Fibroblast of the aortic adventitia (primary cell): ENCODE measurements at regions not wholly inside any gene's neighbourhood (a gene's known extent, or its start where the extent isn't known, plus 50 kb on each side); places are given as distances from the start of the nearest gene placed in this dataset.

Experiments used
- DNase-seq: peaks from one replicate; pipeline ENCODE4 v3.0.0-alpha.2; 2010; ENCODE audit warnings: low read depth
- H3K4me3 ChIP-seq: 2 replicates; pipeline ENCODE4 v1.5.1; 2011; ENCODE audit warnings: low read depth, mild to moderate bottlenecking, control low read depth, low read length, moderate library complexity
- CTCF ChIP-seq: IDR thresholded peaks from 2 replicates; pipeline ENCODE4 v1.5.1; 2011; ENCODE audit warnings: mild to moderate bottlenecking, low read length, control low read depth, inconsistent platforms; ENCODE audit not compliant: insufficient read depth

- TF ChIP-seq CTCF, result no peak
- no peak overlapping the region for H3K4me3 ChIP-seq
- no peak for DNase-seq
Observed at GRCh38 chr3:26068890-26069289, 279.0 kb downstream of the OXSM start.

GRCh38 chr3:26070854-26071253 is 281.0 kb downstream of the OXSM start:
- no peak overlapping the region for H3K4me3 ChIP-seq
- TF ChIP-seq CTCF, result no peak
- no peak for DNase-seq

- no peak for TF ChIP-seq CTCF
- no peak overlapping the region for H3K4me3 ChIP-seq
- no peak for DNase-seq
Observed at GRCh38 chr3:26074080-26074479, 284.2 kb downstream of the OXSM start.

GRCh38 chr3:26078539-26078938 is 288.6 kb downstream of the OXSM start:
- TF ChIP-seq CTCF, result no peak
- no peak overlapping the region for H3K4me3 ChIP-seq
- DNase-seq, result no peak

GRCh38 chr3:26081166-26081565 is 291.3 kb downstream of the OXSM start:
- DNase-seq, result no peak
- TF ChIP-seq CTCF, result no peak
- no peak overlapping the region for H3K4me3 ChIP-seq

GRCh38 chr3:26081806-26082205 is 291.9 kb downstream of the OXSM start:
- TF ChIP-seq CTCF, result no peak
- no peak for DNase-seq
- no peak overlapping the region for H3K4me3 ChIP-seq

DNA sequence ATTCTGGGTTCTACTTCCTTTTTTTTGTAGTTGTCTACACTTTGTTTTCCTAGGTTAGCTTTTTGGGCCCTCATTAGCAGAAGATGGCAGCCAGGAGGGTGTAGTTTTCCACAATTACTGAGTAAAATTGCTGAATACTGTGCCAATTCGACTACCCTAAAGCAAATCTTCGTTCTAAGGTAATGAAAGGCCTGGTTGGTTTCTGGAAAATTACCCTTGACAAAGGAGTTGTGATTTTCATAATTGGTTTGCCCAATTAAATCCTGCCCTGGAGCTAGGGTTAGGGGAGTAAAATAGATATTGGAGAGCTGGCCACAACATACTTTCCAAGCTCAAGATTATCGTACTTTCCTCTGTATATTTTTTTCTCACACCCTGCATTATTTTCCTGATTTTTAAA is 293.0 kb downstream of the OXSM start:
- H3K4me3 ChIP-seq, result no peak overlapping the region
- no peak for TF ChIP-seq CTCF
- no peak for DNase-seq
